Mononuclear cell (primary cell): ENCODE measurements at regions not wholly inside any gene's neighbourhood (a gene's known extent, or its start where the extent isn't known, plus 50 kb on each side); places are given as distances from the start of the nearest gene placed in this dataset.

Source experiments
- H3K27me3 ChIP-seq: 2 replicates; pipeline ENCODE4 v1.6.0; 2011; ENCODE audit warnings: low read length, control low read depth; ENCODE audit not compliant: insufficient read depth
- H3K4me1 ChIP-seq: 2 replicates; pipeline ENCODE4 v1.5.1; 2011; ENCODE audit warnings: mild to moderate bottlenecking, low read length, control low read depth; ENCODE audit not compliant: insufficient read depth
- H3K4me3 ChIP-seq: 2 replicates; pipeline ENCODE4 v1.5.1; 2011; ENCODE audit warnings: mild to moderate bottlenecking, low read length, moderate library complexity
- H3K9me3 ChIP-seq: 2 replicates; pipeline ENCODE4 v1.5.1; 2011; ENCODE audit warnings: low read depth, mild to moderate bottlenecking, control low read depth, low read length

GRCh38 chr6:147133669-147134068 lies 70.5 kb upstream of the STXBP5 start:
- H3K27me3 ChIP-seq: no peaks in the 10 kb centered on the region
- no peak overlapping the region for H3K4me3 ChIP-seq
- H3K4me1 ChIP-seq: peaks cover 3% of the 10 kb centered on the region
- H3K9me3 ChIP-seq: no peaks in the 10 kb centered on the region

GRCh38 chr6:147135211-147135681 lies 69.0 kb upstream of the STXBP5 start:
- peaks cover 3% of the 10 kb centered on the region for H3K4me1 ChIP-seq
- no peak overlapping the region for H3K4me3 ChIP-seq
- no peaks in the 10 kb centered on the region for H3K27me3 ChIP-seq
- no peaks in the 10 kb centered on the region for H3K9me3 ChIP-seq

GRCh38 chr6:147136057-147136456 lies 68.2 kb upstream of the STXBP5 start:
- no peaks in the 10 kb centered on the region for H3K9me3 ChIP-seq
- no peak overlapping the region for H3K4me3 ChIP-seq

GRCh38 chr6:147137986-147138385 lies 66.2 kb upstream of the STXBP5 start:
- Histone ChIP-seq H3K4me1 (no peaks in the 10 kb centered on the region), H3K4me3 (no peak overlapping the region), H3K9me3 (no peaks in the 10 kb centered on the region), H3K27me3 (no peaks in the 10 kb centered on the region)

More at GRCh38 chr6:147136057-147136456, 68.2 kb upstream of the STXBP5 start:
- H3K27me3 ChIP-seq: no peaks in the 10 kb centered on the region
- peaks cover 3% of the 10 kb centered on the region for H3K4me1 ChIP-seq

GRCh38 chr6:147138835-147139234 lies 65.4 kb upstream of the STXBP5 start:
- Histone ChIP-seq H3K27me3 (no peaks in the 10 kb centered on the region), H3K9me3 (no peaks in the 10 kb centered on the region), H3K4me3 (no peak overlapping the region), H3K4me1 (no peaks in the 10 kb centered on the region)

- Histone ChIP-seq H3K4me3 (no peak overlapping the region), H3K27me3 (no peaks in the 10 kb centered on the region), H3K4me1 (no peaks in the 10 kb centered on the region), H3K9me3 (no peaks in the 10 kb centered on the region)
Observed at GRCh38 chr6:147141711-147142308, 62.4 kb upstream of the STXBP5 start.

GRCh38 chr6:147142684-147143245 lies 61.5 kb upstream of the STXBP5 start:
- H3K27me3 ChIP-seq: no peaks in the 10 kb centered on the region
- no peak overlapping the region for H3K4me3 ChIP-seq
- no peaks in the 10 kb centered on the region for H3K4me1 ChIP-seq
- H3K9me3 ChIP-seq: no peaks in the 10 kb centered on the region

GRCh38 chr6:147149092-147149491 lies 55.1 kb upstream of the STXBP5 start:
- Histone ChIP-seq H3K27me3 (no peaks in the 10 kb centered on the region), H3K4me1 (no peaks in the 10 kb centered on the region), H3K9me3 (no peaks in the 10 kb centered on the region), H3K4me3 (no peak overlapping the region)

GRCh38 chr6:147149826-147150225 lies 54.4 kb upstream of the STXBP5 start:
- Histone ChIP-seq H3K4me1 (no peaks in the 10 kb centered on the region), H3K9me3 (no peaks in the 10 kb centered on the region), H3K4me3 (no peak overlapping the region), H3K27me3 (no peaks in the 10 kb centered on the region)

GRCh38 chr6:147150293-147150692 lies 53.9 kb upstream of the STXBP5 start:
- H3K9me3 ChIP-seq: no peaks in the 10 kb centered on the region
- no peak overlapping the region for H3K4me3 ChIP-seq
- no peaks in the 10 kb centered on the region for H3K27me3 ChIP-seq
- no peaks in the 10 kb centered on the region for H3K4me1 ChIP-seq
